Left lung (tissue), 4 donors: ENCODE measurements at regions not wholly inside any gene's neighbourhood (a gene's known extent, or its start where the extent isn't known, plus 50 kb on each side); places are given as distances from the start of the nearest gene placed in this dataset.

ENCODE experiments used
- ATAC-seq: fragments of 200-7000 bp; cut with Tn5 transposase; one replicate; pipeline ENCODE4 v1.9.1; 2020; ENCODE audit warnings: moderate library complexity
- DNase-seq, 4 donors: peaks; one replicate each; pipeline ENCODE4 v3.0.0-alpha.2; 2013 to 2020
- H3K27ac ChIP-seq, 2 donors: fragments of 200-600 bp; sonication (generic) in 1 of 2; one replicate each; pipeline versions ENCODE4 v1.5.0 to v1.8.0; 2020 to 2021
- H3K27me3 ChIP-seq, 2 donors: fragments of 200-600 bp; sonication (generic) in 1 of 2; one replicate each; pipeline versions ENCODE4 v1.5.0 to v1.8.0; 2020 to 2021
- H3K36me3 ChIP-seq, 2 donors: fragments of 200-600 bp; sonication (generic) in 1 of 2; one replicate each; pipeline versions ENCODE4 v1.5.0 to v1.8.0; 2020 to 2021
- H3K4me1 ChIP-seq, 2 donors: fragments of 200-600 bp; one replicate each; pipeline ENCODE4 v1.8.0; 2021
- H3K4me3 ChIP-seq, 2 donors: fragments of 200-600 bp; sonication (generic) in 1 of 2; one replicate each; pipeline versions ENCODE4 v1.5.0 to v1.8.0; 2020 to 2021; ENCODE audit warnings: mild to moderate bottlenecking in 1 of 2
- H3K9me3 ChIP-seq, 2 donors: fragments of 200-600 bp; sonication (generic) in 1 of 2; one replicate each; pipeline versions ENCODE4 v1.5.0 to v1.8.0; 2020 to 2021
- CTCF ChIP-seq, 2 donors: fragments of 200-600 bp; sonication (generic) in 1 of 2; IDR thresholded peaks; one replicate each; pipeline versions ENCODE4 v1.5.0 to v1.8.0; 2021; ENCODE audit warnings: antibody characterized with exemption in 2 of 2
- intact Hi-C, 2 donors: fragments of 100-400 bp; cut with DNase I; formaldehyde crosslinking; loops; one replicate each; pipeline versions ENCODE4 v1.11.2 to v1.14.2; 2022
- donor health status: DM: no; HTN: yes; CAD: no.
- donor health status: DM: no; HTN: no; CAD: no.

- no peak for TF ChIP-seq CTCF (IDR thresholded peaks at IDR 0.05)
- Histone ChIP-seq H3K4me3 (no peak overlapping the region), H3K9me3 (no peaks in the 10 kb centered on the region), H3K27ac (no peak overlapping the region), H3K36me3 (no peaks in the 10 kb centered on the region), H3K4me1 (no peaks in the 10 kb centered on the region), H3K27me3 (no peaks in the 10 kb centered on the region)
- DNase-seq (no peak), ATAC-seq (peak; percentile 90)
- intact Hi-C loops: no loop called here
These were observed 1646.9 kb upstream of the SPRY2 start for GRCh38 chr13:81987677-81988357.

GRCh38 chr13:81987159-81987558 is 1646.2 kb upstream of the SPRY2 start:
- Histone ChIP-seq H3K4me1 (no peaks in the 10 kb centered on the region), H3K27me3 (no peaks in the 10 kb centered on the region), H3K9me3 (no peaks in the 10 kb centered on the region), H3K4me3 (no peak overlapping the region), H3K27ac (no peak overlapping the region), H3K36me3 (no peaks in the 10 kb centered on the region)
- no peak for TF ChIP-seq CTCF (IDR thresholded peaks at IDR 0.05)
- intact Hi-C loops: no loop called here
- ATAC-seq (peak; percentile 79), DNase-seq (no peak)

GRCh38 chr13:81986308-81986707 is 1645.4 kb upstream of the SPRY2 start:
- ATAC-seq (no peak), DNase-seq (no peak)
- Histone ChIP-seq H3K4me1 (no peaks in the 10 kb centered on the region), H3K36me3 (no peaks in the 10 kb centered on the region), H3K9me3 (no peaks in the 10 kb centered on the region), H3K27ac (no peak overlapping the region), H3K27me3 (no peaks in the 10 kb centered on the region), H3K4me3 (no peak overlapping the region)
- no peak for TF ChIP-seq CTCF (IDR thresholded peaks at IDR 0.05)
- intact Hi-C loops: no loop called here

GRCh38 chr13:81957121-81957520 is 1616.2 kb upstream of the SPRY2 start:
- H3K27me3 ChIP-seq: no peaks in the 10 kb centered on the region

GRCh38 chr13:81929988-81930387 is 1589.1 kb upstream of the SPRY2 start:
- DNase-seq: peak in 2 of 4 donors; percentile 3 to 28
- TF ChIP-seq CTCF (IDR thresholded peaks at IDR 0.05): peak in 1 of 2 donors; percentile 19
- Histone ChIP-seq H3K9me3 (no peaks in the 10 kb centered on the region), H3K27ac (no peak overlapping the region), H3K27me3 (no peaks in the 10 kb centered on the region), H3K4me3 (no peak overlapping the region), H3K36me3 (no peaks in the 10 kb centered on the region), H3K4me1 (no peaks in the 10 kb centered on the region)
- intact Hi-C loops: no loop called here
- ATAC-seq: peak; percentile 72

More at GRCh38 chr13:81957121-81957520, 1616.2 kb upstream of the SPRY2 start:
- ATAC-seq: no peak
- intact Hi-C loops: no loop called here
- no peak for DNase-seq
- Histone ChIP-seq H3K36me3 (no peaks in the 10 kb centered on the region), H3K27ac (no peak overlapping the region), H3K9me3 (peaks cover 0 to 25% of the 10 kb centered on the region in 2 donors), H3K4me1 (no peaks in the 10 kb centered on the region), H3K4me3 (no peak overlapping the region)
- no peak for TF ChIP-seq CTCF (IDR thresholded peaks at IDR 0.05)
